ENCODE measurements at regions not wholly inside any gene's neighbourhood (a gene's known extent, or its start where the extent isn't known, plus 50 kb on each side); places are given as distances from the start of the nearest gene placed in this dataset.

GRCh38 chr3:40661284-40661683 is 136.5 kb downstream of the ZNF621 start:
- DNase-seq (ENCODE audit: extremely low spot score) = no peak
- TF ChIP-seq CTCF (IDR thresholded peaks at IDR 0.05; ENCODE audit: control extremely low read depth, extremely low read depth, low read depth, missing control alignments) = no peak
- POLR2A ChIA-PET = no interaction called here
- CTCF ChIA-PET = no interaction called here

- POLR2A ChIA-PET = no interaction called here
- TF ChIP-seq CTCF (IDR thresholded peaks at IDR 0.05; ENCODE audit: control extremely low read depth, extremely low read depth, low read depth, missing control alignments) = no peak
- CTCF ChIA-PET = interaction anchor here (2.9 kb wide), 1 partner anchor 14 kb away, joined by 11 read pairs; no protein-coding TSS in a partner anchor
- no peak for DNase-seq (ENCODE audit: extremely low spot score)
Observed at GRCh38 chr3:40663280-40663679, 138.5 kb downstream of the ZNF621 start.

GRCh38 chr3:40669176-40669575 is 144.4 kb downstream of the ZNF621 start:
- no peak for TF ChIP-seq CTCF (IDR thresholded peaks at IDR 0.05; ENCODE audit: control extremely low read depth, extremely low read depth, low read depth, missing control alignments)
- no peak for DNase-seq (ENCODE audit: extremely low spot score)
- POLR2A ChIA-PET = no interaction called here
- CTCF ChIA-PET = no interaction called here

GRCh38 chr3:40672861-40673260 is 148.1 kb downstream of the ZNF621 start:
- ChIA-PET POLR2A (no interaction called here), CTCF (no interaction called here)
- no peak for DNase-seq (ENCODE audit: extremely low spot score)
- TF ChIP-seq CTCF (IDR thresholded peaks at IDR 0.05; ENCODE audit: control extremely low read depth, extremely low read depth, low read depth, missing control alignments) = no peak

- ChIA-PET POLR2A (no interaction called here), CTCF (no interaction called here)
- TF ChIP-seq CTCF (IDR thresholded peaks at IDR 0.05; ENCODE audit: control extremely low read depth, extremely low read depth, low read depth, missing control alignments) = no peak
- no peak for DNase-seq (ENCODE audit: extremely low spot score)
Observed at GRCh38 chr3:40677321-40677720, 152.6 kb downstream of the ZNF621 start.

- POLR2A ChIA-PET = no interaction called here
- CTCF ChIA-PET = no interaction called here
- DNase-seq (ENCODE audit: extremely low spot score) = no peak
- no peak for TF ChIP-seq CTCF (IDR thresholded peaks at IDR 0.05; ENCODE audit: control extremely low read depth, extremely low read depth, low read depth, missing control alignments)
Observed at GRCh38 chr3:40677749-40678148, 153.0 kb downstream of the ZNF621 start.

- TF ChIP-seq CTCF (IDR thresholded peaks at IDR 0.05; ENCODE audit: control extremely low read depth, extremely low read depth, low read depth, missing control alignments) = no peak
- ChIA-PET POLR2A (no interaction called here), CTCF (no interaction called here)
- no peak for DNase-seq (ENCODE audit: extremely low spot score)
Observed at GRCh38 chr3:40679290-40679689, 154.5 kb downstream of the ZNF621 start.

Data from GM10248 (cell line).